ENCODE measurements at regions not wholly inside any gene's neighbourhood (a gene's known extent, or its start where the extent isn't known, plus 50 kb on each side); places are given as distances from the start of the nearest gene placed in this dataset.
A peak's percentile ranks its signal among the peaks of the same experiment; 100 is the strongest.
"Not testable (repeated sequence)": the region's sequence is repeated elsewhere in the genome, so short reads cannot be mapped to it uniquely, and the experiment has no call there.

DNA sequence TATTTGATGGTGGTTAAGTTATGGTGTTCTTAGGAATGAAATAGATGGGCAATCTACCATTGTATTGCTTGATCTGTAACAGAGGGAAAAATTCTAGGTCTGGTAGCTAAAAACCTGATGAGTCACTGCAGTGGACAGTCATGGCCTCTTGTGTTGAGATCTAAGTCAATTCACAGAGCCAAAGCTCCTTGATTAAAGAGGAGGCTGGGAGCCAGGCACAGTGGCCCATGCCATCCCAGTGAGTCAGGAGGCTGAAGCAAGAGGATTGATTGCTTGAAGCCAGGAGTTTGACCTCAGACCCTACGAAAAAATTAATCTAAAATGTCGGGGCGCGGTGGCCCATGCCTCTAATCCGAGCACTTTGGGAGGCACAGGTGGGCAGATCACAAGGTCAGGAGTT lies 67.1 kb upstream of the KPNA3 start:
- DNase-seq (ENCODE audit: low read depth): peak; percentile 86
- H3K27me3 ChIP-seq (replicated peaks; ENCODE audit: control insufficient read depth, insufficient read depth, low read length): no peaks in the 10 kb centered on the region
- H3K4me1 ChIP-seq (ENCODE audit: control insufficient read depth, insufficient read depth, low read length): peaks cover 26% of the 10 kb centered on the region
- no peaks in the 10 kb centered on the region for H3K9me3 ChIP-seq (ENCODE audit: control insufficient read depth, low read length)
- H3K9ac ChIP-seq (ENCODE audit: low read length): peak overlapping the region; percentile 57
- H3K4me3 ChIP-seq (ENCODE audit: low read length): peak overlapping the region; percentile 46
- no peaks in the 10 kb centered on the region for H3K36me3 ChIP-seq (ENCODE audit: control insufficient read depth, insufficient read depth, low read length, severe bottlenecking)

DNA sequence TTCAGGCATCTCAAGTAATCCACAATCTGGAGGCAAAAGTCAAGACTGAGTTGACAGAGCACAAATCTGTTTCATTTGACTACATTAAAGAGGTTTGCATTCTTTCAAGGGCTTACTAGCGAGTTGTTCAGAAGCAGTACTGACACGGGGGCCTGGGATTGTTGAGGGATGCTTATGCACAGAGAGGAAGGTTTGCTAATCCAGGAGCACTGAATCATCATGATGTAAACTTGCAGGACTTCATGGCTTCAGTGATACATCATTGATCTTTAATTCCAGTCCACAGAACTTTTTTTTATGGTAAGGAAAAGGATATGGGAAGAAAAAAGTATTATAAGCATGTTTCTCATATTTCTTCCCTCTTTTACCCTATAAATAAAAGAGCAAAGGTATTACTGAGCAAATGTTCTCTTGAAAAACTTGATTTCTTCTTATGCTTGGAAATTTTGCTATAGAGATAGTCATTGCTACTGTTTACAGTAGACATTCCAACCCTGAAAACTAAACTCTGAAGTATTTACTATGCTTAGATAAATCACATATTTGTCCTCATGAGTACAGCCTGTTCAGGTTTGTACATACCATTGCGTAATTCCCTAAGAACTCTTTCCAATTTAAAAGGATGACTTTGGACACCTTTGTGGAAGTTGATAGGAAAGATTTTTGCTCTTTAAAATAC lies 65.8 kb upstream of the KPNA3 start:
- H3K4me1 ChIP-seq (ENCODE audit: control insufficient read depth, insufficient read depth, low read length): peaks cover 26% of the 10 kb centered on the region
- no peaks in the 10 kb centered on the region for H3K27me3 ChIP-seq (replicated peaks; ENCODE audit: control insufficient read depth, insufficient read depth, low read length)
- H3K4me3 ChIP-seq (ENCODE audit: low read length): no peak overlapping the region
- H3K9ac ChIP-seq (ENCODE audit: low read length): peak overlapping the region; percentile 57
- no peaks in the 10 kb centered on the region for H3K36me3 ChIP-seq (ENCODE audit: control insufficient read depth, insufficient read depth, low read length, severe bottlenecking)
- DNase-seq (ENCODE audit: low read depth): peak; percentile 93
- peaks cover 6% of the 10 kb centered on the region for H3K9me3 ChIP-seq (ENCODE audit: control insufficient read depth, low read length)

DNA sequence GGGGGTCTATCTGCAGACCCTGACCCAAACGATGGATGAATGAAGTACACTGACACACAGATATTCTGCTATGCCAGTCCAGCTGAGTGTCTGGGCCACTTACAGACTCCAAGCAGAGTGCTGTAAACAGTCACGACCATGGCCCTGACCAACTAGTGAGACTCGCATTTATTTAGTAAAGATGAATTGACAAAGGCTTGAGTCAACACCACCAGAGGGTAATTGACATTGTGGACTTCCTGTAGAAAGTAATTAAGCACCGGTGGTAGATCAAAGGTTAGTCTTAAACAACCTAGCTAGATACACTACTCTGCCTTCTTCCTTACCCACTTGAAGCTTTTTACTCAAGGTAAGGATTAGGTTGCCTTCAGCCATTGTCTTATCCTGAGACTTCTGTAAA lies 63.4 kb upstream of the KPNA3 start:
- no peak for DNase-seq (ENCODE audit: low read depth)
- Histone ChIP-seq H3K4me3 (ENCODE audit: low read length) (no peak overlapping the region), H3K27me3 (replicated peaks; ENCODE audit: control insufficient read depth, insufficient read depth, low read length) (no peaks in the 10 kb centered on the region), H3K9ac (ENCODE audit: low read length) (no peak overlapping the region), H3K4me1 (ENCODE audit: control insufficient read depth, insufficient read depth, low read length) (peaks cover 26% of the 10 kb centered on the region), H3K36me3 (ENCODE audit: control insufficient read depth, insufficient read depth, low read length, severe bottlenecking) (no peaks in the 10 kb centered on the region), H3K9me3 (ENCODE audit: control insufficient read depth, low read length) (peaks cover 6% of the 10 kb centered on the region)

DNA sequence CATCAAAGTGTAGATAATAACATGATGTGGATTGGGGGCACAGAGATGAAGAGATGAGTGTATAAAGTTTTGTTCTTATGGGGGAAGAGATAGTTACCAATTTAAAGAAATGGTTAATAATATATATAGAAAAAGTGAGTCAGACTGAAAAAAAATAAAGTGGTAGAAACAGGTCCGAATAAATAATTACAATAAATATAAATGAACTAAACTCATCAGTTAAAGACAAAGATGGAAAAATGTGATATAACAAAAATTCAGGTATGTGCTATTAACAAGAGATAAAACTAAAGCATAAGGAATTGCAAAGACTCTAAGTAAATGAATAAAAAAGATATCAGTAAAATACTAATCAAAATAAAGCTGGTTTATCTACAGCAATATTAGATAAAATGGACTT lies 61.1 kb upstream of the KPNA3 start:
- Histone ChIP-seq H3K9me3 (ENCODE audit: control insufficient read depth, low read length) (peaks cover 6% of the 10 kb centered on the region), H3K4me3 (ENCODE audit: low read length) (no peak overlapping the region), H3K27me3 (replicated peaks; ENCODE audit: control insufficient read depth, insufficient read depth, low read length) (no peaks in the 10 kb centered on the region), H3K9ac (ENCODE audit: low read length) (no peak overlapping the region), H3K36me3 (ENCODE audit: control insufficient read depth, insufficient read depth, low read length, severe bottlenecking) (no peaks in the 10 kb centered on the region), H3K4me1 (ENCODE audit: control insufficient read depth, insufficient read depth, low read length) (peaks cover 13% of the 10 kb centered on the region)
- DNase-seq (ENCODE audit: low read depth): no peak

GRCh38 chr13:49852460-49852859 lies 60.0 kb upstream of the KPNA3 start:
- H3K9ac ChIP-seq (ENCODE audit: low read length); DNase-seq (ENCODE audit: low read depth); H3K4me3 ChIP-seq (ENCODE audit: low read length); H3K9me3 ChIP-seq (ENCODE audit: control insufficient read depth, low read length); H3K4me1 ChIP-seq (ENCODE audit: control insufficient read depth, insufficient read depth, low read length); H3K27me3 ChIP-seq (replicated peaks; ENCODE audit: control insufficient read depth, insufficient read depth, low read length); H3K36me3 ChIP-seq (ENCODE audit: control insufficient read depth, insufficient read depth, low read length, severe bottlenecking): not testable (repeated sequence)

GRCh38 chr13:49844181-49844580 lies 51.7 kb upstream of the KPNA3 start:
- no peaks in the 10 kb centered on the region for H3K4me1 ChIP-seq (ENCODE audit: control insufficient read depth, insufficient read depth, low read length)
- H3K27me3 ChIP-seq (replicated peaks; ENCODE audit: control insufficient read depth, insufficient read depth, low read length): no peaks in the 10 kb centered on the region
- DNase-seq (ENCODE audit: low read depth): peak; percentile 4
- H3K9me3 ChIP-seq (ENCODE audit: control insufficient read depth, low read length): no peaks in the 10 kb centered on the region
- H3K4me3 ChIP-seq (ENCODE audit: low read length): no peak overlapping the region
- no peaks in the 10 kb centered on the region for H3K36me3 ChIP-seq (ENCODE audit: control insufficient read depth, insufficient read depth, low read length, severe bottlenecking)
- no peak overlapping the region for H3K9ac ChIP-seq (ENCODE audit: low read length)

Measured in adipocyte (in vitro differentiated cells).